ENCODE measurements at regions not wholly inside any gene's neighbourhood (a gene's known extent, or its start where the extent isn't known, plus 50 kb on each side); places are given as distances from the start of the nearest gene placed in this dataset.
"Not testable (repeated sequence)": the region's sequence is repeated elsewhere in the genome, so short reads cannot be mapped to it uniquely, and the experiment has no call there.

DNA sequence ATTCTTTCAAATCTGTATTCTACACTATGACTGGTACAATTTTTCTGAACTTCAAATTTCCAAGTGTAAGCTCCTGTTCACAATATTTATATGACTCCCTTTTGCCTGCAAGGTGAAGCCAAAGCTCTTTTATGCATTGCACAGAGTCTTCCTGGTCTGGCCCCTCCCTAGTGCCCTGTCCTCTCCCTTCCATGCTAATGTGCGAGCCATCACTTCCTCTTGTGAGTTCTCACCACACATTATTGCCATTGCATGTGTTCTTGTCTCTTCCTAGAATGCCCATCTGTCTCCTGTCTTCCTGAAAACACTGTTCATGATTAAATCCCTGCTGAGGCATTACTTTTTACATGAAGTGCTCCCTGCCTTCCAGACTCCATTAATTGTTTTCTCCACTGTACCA, 169.9 kb downstream of the MC4R start:
- DNase-seq (ENCODE audit: low read depth), result no peak

GRCh38 chr18:60200558-60200957, 172.0 kb downstream of the MC4R start:
- no peak for DNase-seq (ENCODE audit: low read depth)

GRCh38 chr18:60199505-60199904, 173.1 kb downstream of the MC4R start:
- no peak for DNase-seq (ENCODE audit: low read depth)

GRCh38 chr18:60197671-60198462, 174.7 kb downstream of the MC4R start:
- no peak for DNase-seq (ENCODE audit: low read depth)

GRCh38 chr18:60196836-60197606, 175.6 kb downstream of the MC4R start:
- DNase-seq (ENCODE audit: low read depth), result no peak

GRCh38 chr18:60193780-60194179, 178.8 kb downstream of the MC4R start:
- DNase-seq (ENCODE audit: low read depth), result no peak

DNA sequence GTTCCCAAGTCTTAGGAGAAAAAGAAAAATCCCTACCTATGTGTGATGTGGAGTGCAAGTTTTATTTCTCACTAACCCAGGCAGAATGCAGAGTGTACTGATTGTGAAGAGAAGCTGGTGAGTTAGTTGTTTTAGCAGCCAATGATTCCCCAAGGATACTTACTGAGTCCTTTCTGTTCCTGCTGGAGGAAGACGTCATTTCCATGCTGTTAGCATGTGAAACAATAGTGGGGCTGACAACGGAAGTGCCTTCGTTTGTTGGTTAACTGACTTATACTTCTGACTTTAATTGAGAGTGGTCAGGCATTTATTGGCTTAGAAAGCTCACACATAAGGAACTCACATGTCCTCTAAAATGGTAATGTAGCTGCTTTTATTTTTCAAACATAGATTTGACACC, 180.6 kb downstream of the MC4R start:
- no peak for DNase-seq (ENCODE audit: low read depth)

- DNase-seq (ENCODE audit: low read depth), result no peak
These were observed 182.7 kb downstream of the MC4R start for GRCh38 chr18:60189856-60190255.

DNA sequence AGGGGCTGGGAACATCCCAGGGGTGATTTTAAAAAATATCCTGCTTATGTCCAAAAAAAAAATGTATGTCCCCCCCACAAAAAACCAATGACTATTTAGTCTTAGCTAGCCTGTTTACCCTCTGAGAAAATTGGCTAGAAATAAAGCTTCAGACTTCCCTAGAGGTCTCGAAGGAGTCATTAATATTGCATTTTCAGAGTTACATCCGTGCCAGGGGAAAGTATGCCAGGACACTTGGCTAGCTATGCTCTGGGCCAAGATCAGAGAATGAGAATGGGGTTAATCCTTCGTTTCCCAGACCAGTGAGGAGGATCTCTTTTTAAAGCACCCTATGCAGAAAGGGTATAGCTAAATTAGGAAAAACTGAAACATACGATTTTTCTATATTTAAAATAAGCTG, 183.6 kb downstream of the MC4R start:
- no peak for DNase-seq (ENCODE audit: low read depth)

DNA sequence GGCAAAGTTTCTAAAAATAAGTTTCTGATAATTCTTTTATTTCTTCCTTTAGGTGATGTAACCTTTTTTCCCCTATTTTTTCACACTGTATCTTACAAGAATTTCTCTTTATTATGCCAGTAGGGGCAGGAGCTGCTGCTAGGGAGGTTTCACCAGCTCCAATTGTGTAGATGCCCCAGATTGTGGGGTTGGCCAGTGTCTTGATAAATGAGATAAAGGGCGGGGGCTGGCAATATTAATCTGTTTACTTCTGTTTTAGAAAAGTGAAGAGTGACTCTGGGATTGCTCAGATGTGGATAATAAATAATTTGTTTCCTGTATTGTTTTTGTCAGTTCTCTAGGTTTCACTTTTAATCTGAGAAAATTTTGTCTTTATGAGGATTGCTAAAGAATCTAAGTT, 190.4 kb downstream of the MC4R start:
- DNase-seq (ENCODE audit: low read depth), result no peak

DNA sequence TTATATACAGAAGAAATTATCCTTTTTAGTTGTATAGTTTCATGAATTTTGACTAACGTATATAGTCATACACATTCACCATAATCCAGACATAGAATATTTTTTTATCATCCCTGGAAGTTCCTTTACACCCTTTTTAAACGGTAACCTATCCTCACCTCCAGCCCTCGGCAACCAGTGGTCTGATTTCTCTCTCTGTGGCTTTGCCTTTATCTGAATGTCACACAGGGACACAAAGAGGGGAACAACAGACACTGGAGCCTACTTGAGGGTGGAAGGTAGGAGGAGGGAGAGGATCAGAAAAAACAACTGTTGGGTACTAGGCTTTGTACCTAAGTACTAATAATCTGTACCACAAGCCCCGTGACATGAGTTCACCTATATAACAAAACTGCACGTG, 191.9 kb downstream of the MC4R start:
- no peak for DNase-seq (ENCODE audit: low read depth)

DNA sequence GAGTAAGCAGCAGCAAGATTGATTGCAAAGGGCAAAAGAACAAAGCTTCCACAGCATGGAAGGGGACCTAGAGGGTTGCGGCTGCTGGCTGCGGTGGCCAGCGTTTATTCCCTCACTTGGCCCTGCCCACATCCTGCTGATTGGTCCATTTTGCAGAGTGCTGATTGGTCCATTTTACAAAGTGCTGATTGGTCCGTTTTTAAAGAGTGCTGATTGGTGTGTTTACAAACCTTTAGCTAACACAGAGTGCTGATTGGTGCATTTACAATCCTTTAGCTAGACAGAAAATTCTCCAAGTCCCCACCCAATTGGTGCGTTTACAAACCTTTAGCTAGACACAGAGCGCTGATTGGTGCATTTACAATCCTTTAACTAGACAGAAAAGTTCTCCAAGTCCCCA, 194.4 kb downstream of the MC4R start:
- DNase-seq (ENCODE audit: low read depth), result not testable (repeated sequence)

DNA sequence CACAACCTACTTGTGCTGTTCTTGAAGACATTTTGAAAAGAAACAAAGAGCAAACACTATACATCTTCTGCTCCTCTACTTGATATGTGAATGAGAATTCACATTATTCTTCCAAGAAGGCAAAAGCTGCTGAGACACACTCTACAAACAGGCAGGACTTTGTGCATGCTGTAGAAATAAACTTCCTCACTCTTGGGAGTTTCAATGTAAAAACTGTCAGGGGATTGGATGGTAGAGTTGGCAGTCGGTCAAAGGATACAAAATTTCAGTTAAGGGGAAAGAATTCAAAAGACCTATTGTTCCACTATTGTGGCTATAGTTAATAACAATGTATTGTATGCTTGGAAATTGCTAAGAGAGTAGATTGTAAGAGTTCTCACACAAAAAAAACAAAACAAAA, 196.3 kb downstream of the MC4R start:
- DNase-seq (ENCODE audit: low read depth), result no peak

DNA sequence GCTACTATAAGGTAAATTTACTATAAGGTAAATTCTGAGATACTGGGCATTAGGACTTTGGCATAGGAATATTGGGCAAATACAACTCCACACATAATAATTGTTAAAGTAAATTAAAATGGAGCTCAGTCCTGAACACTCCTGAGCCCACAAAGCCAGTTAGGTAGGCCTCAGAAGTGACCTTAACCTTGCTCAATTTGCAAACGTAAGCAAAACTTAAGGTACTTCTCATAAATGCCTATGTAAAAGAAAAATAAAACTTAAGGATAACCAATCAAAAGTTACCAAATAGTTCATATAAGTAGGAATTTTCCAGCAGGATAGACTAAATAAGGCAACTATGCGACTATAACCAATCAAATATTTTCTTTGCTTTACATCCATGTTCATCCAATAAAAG, 197.7 kb downstream of the MC4R start:
- no peak for DNase-seq (ENCODE audit: low read depth)

DNA sequence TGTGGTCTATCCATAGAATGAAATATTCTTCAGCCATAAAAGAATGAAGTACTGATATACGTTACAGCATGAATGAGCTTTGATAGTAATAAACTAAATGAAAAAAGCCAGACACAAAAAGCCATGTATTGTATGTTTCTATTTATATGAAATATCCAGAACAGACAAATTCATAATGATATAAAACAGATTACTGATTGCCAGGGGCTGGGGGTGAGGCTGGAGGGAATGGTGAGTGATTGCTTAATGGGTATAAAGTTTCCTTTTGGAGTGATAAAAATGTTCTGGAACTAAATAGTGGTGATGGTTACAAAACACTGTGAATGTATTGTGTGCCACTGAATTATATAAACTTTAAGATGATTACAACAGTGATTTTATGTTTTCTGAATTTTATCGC, 200.5 kb downstream of the MC4R start:
- DNase-seq (ENCODE audit: low read depth), result no peak

GRCh38 chr18:60163622-60164021, 209.0 kb downstream of the MC4R start:
- no peak for DNase-seq (ENCODE audit: low read depth)

DNA sequence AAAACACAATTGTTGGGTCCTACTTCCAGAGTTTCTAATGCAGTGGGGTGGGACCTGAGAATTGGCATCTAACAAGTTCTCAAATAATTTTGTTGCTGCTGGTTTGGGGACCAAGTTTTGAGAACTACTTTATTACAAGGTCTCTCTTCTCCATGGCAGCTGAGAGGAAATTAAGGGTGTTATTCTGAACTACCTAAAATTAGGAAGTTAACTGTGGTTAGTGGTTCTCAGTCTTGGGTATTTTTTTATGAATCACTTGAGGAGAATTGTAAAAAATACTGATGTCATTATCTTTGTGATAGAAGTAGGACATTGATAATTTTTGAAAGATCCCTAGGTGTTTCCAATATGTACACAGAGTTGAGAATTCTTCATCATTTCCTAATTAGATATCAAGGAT, 210.2 kb downstream of the MC4R start:
- DNase-seq (ENCODE audit: low read depth), result no peak

DNA sequence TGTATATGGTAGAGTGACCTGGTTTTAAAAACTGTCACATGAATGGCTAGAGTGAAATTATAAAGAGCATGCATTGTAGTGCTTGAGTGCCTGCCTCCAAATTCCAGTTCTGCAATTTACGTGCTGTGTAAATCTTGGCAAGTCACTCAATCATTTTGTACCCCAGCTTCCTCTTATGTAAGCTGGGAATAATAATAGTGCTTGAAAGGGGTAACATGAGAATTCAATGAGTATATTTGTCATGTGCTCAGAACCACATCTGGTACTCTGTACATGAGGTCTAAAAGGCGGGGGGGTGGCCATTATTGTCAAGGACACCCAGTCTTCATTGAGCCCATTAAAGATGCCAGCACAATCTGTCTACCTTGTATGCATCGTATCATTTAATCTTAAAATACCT, 214.8 kb downstream of the MC4R start:
- DNase-seq (ENCODE audit: low read depth), result no peak

GRCh38 chr18:60153376-60153775, 219.2 kb downstream of the MC4R start:
- DNase-seq (ENCODE audit: low read depth), result no peak

DNA sequence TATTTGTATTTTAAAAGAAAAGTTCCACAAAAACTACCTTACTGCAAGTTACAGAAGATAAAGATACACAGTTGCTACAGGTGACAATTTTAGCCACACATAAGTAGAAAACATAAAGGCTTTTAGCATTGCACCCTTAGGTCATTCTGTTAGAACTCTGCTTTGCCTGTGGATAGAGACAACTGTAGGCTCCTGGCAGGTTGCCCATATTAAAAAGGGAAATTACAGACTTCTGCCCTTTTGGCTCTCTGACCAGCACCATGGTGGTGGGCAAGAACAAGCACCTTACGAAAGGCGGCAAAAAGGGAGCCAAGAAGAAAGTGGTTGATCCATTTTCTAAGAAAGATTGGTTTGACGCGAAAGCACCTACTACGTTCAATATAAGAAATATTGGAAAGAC, 223.3 kb downstream of the MC4R start:
- DNase-seq (ENCODE audit: low read depth), result no peak

DNA sequence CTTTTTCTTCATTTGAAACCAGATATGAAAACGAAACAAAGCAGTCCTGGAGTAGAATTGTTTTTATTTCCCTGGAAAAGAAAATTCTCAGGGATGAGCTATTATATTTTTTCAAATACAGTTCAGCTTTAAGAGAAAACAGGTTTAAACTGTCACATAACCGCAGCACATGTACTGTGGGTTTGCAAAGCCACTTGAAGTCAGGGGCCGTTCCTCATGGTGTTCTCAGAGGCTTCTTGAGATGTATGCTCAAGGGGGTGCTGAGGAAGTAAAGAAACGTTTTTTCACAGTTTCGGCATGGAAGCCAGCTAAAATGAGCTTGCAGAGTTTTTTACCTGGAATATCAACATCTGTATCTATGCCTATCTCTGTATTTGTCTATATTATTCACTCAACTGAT, 225.3 kb downstream of the MC4R start:
- no peak for DNase-seq (ENCODE audit: low read depth)

DNA sequence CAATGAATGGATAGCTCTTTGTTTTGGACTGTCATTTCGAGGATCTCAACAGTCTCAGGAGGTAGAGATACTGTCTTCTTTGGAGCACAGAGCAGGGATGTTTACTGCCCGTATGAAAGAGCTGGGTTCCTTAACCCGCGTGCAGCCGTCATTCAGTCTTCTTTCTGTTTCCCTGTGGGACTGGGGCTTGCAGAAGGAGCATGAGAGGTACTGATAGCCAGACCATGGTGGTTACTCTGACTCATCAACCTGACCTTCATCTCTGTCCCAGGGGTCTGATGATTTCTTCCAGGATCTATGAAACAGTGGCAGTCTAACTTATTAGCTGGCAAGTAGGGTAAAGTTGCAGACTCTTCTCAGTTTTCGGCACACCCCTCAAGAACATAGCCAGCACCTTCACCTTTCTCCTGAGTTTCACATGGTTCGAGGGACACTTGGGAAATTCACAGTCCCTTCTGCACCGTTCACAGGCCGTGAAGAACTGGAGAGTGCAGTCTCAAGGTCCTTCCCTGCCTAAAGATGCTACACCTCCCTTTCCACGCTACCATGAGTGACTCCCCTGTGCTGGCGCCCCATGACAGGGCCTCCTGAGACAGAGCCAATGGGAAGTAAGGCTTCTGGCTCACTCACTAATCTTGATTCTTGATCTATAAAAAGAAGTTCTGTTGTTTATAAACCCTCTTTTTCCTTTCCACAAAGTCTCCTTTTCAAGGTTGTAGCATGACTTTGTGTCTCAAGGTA, 226.2 kb downstream of the MC4R start:
- no peak for DNase-seq (ENCODE audit: low read depth)

- DNase-seq (ENCODE audit: low read depth), result no peak
These were observed 226.8 kb downstream of the MC4R start for GRCh38 chr18:60145776-60146175.

Measured in forelimb muscle (tissue), 1 donor.